ENCODE measurements at regions not wholly inside any gene's neighbourhood (a gene's known extent, or its start where the extent isn't known, plus 50 kb on each side); places are given as distances from the start of the nearest gene placed in this dataset.

DNA sequence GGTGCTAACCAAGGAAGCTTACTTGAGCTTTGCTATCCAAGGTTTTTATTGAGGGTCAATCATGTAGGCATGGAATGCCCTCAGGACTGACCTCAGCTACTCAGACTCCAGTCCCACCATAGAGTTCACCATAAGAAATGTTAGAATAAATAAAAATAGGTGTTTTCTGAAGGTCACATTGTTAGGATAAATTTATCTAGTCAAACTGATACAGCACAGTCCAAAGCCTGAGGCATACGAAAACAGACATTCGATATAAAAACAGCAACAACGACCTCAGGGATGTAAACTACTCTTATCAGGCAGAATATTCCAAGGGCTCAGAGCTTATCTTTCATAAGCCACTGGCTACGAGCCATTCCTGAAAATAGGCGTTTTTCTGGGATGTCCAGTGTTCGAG lies 690.6 kb downstream of the MCTP2 start:
- H3K4me3 ChIP-seq (ENCODE audit: control insufficient read depth, low read depth, low read length), result no peak overlapping the region
- TF ChIP-seq, protein P1, sequence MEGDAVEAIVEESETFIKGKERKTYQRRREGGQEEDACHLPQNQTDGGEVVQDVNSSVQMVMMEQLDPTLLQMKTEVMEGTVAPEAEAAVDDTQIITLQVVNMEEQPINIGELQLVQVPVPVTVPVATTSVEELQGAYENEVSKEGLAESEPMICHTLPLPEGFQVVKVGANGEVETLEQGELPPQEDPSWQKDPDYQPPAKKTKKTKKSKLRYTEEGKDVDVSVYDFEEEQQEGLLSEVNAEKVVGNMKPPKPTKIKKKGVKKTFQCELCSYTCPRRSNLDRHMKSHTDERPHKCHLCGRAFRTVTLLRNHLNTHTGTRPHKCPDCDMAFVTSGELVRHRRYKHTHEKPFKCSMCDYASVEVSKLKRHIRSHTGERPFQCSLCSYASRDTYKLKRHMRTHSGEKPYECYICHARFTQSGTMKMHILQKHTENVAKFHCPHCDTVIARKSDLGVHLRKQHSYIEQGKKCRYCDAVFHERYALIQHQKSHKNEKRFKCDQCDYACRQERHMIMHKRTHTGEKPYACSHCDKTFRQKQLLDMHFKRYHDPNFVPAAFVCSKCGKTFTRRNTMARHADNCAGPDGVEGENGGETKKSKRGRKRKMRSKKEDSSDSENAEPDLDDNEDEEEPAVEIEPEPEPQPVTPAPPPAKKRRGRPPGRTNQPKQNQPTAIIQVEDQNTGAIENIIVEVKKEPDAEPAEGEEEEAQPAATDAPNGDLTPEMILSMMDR (IDR thresholded peaks at IDR 0.05; ENCODE audit: control insufficient read depth, insufficient read depth, low read depth, low read length, missing control alignments), result no peak

DNA sequence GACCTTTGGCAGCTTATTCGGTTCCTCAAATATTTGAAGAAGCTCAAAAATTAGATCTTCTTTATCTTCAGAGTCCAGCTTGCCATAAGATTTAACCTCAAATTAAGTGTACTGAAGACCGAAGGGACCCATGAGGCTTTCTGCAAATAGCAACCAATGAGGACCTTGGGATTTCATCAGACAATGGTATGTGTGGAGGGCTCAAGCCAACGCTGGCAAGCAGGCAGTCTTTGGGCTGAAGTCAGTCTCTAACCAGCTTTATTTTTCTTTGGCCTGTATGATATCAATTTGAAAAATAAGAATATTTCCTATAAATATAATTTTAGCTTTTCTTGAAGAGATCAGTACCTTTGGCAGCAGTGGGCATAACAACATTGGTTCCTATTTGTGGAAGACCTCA lies 692.7 kb downstream of the MCTP2 start:
- TF ChIP-seq, protein P1 (IDR thresholded peaks at IDR 0.05; ENCODE audit: control insufficient read depth, insufficient read depth, low read depth, low read length, missing control alignments), result no peak
- DNase-seq (ENCODE audit: low read depth), result no peak
- no peak overlapping the region for H3K4me3 ChIP-seq (ENCODE audit: control insufficient read depth, low read depth, low read length)

More for the DNA sequence above, 690.6 kb downstream of the MCTP2 start:
- DNase-seq (ENCODE audit: low read depth), result no peak

DNA sequence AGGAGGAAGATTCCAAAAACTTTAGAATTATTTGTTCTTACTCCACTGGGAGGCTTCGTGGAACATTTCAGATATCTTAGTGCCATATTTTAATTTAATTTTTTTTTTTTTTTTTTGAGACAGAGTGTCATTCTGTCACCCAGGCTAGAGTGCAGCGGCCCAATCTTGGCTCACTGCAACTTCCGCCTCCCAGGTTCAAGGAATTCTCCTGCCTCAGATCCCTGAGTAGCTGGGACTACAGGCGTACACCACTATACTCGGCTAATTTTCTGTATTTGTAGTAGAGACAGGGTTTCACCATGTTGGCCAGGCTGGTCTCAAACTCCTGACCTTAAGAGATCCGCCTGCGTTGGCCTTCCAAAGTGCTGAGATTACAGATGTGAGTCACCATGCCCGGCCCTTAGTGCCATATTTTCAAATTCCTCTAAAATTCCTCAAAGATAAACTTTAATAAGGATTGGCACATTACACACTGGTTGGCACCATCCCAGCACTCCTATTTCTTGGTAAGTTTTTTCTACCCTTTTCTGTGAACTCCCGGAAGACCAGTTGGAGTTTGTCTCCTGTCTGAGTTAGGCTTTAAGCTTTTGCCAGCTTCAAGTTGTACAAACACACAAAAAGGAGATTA lies 693.7 kb downstream of the MCTP2 start:
- no peak overlapping the region for H3K4me3 ChIP-seq (ENCODE audit: control insufficient read depth, low read depth, low read length)
- TF ChIP-seq, protein P1 (IDR thresholded peaks at IDR 0.05; ENCODE audit: control insufficient read depth, insufficient read depth, low read depth, low read length, missing control alignments), result no peak
- no peak for DNase-seq (ENCODE audit: low read depth)

DNA sequence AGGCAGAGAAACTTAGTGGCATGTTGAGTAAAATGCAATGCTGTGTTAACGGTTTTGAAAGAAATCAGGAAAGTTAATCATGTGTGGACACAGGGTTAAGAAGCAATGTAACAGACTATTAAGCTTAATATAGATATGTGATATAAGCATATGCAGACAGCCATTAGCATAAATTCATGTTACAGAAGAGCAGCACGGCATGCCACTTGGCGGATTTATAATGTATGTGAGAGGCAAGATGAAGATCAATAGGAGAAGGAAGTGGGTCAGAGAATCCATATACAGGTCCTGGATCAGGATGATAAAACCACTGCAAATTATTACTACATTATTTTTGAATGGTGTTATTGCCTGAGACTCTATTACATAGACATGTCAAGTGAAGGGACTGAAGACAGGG lies 694.3 kb downstream of the MCTP2 start:
- no peak for DNase-seq (ENCODE audit: low read depth)
- TF ChIP-seq, protein P1 (IDR thresholded peaks at IDR 0.05; ENCODE audit: control insufficient read depth, insufficient read depth, low read depth, low read length, missing control alignments), result no peak
- H3K4me3 ChIP-seq (ENCODE audit: control insufficient read depth, low read depth, low read length), result no peak overlapping the region

DNA sequence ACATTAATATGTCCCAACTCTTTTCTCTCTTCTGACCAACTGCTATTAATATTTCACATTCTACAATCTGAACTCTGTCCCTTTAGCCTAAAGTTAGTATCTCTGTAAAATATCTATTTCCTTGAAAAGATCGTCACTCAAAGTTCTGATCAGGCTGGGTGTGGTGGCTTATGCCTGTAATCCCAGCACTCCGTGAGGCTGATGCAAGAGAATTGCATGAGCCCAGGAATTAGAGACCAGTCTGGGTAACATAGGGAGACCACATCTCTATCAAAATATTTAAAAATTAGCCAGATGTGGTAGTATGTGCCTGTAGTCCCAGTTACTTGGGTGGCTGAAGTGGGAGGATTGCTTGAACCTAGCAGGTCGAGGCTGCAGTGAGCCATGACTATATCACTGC lies 695.6 kb downstream of the MCTP2 start:
- TF ChIP-seq, protein P1 (IDR thresholded peaks at IDR 0.05; ENCODE audit: control insufficient read depth, insufficient read depth, low read depth, low read length, missing control alignments), result no peak
- no peak overlapping the region for H3K4me3 ChIP-seq (ENCODE audit: control insufficient read depth, low read depth, low read length)
- DNase-seq (ENCODE audit: low read depth), result no peak

DNA sequence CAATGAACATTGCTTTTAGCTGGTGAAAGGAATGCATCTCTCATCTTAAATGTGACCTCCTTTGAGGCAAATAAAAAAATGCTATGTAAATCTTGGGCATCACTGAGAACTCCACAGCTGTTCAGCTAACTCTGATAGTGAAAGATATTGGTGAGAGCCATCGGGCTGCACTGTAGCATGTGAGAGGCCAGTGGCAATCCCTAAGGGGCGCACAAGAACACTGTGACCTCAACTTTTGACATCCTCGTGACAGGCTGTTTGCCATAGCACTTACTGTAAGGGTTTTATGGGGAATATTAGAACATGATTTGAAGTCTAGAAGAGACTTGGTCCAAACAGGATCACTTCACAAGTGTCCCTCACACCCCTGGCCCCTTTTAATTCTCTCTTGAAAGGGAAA lies 697.9 kb downstream of the MCTP2 start:
- TF ChIP-seq, protein P1 (IDR thresholded peaks at IDR 0.05; ENCODE audit: control insufficient read depth, insufficient read depth, low read depth, low read length, missing control alignments), result no peak
- DNase-seq (ENCODE audit: low read depth), result no peak
- no peak overlapping the region for H3K4me3 ChIP-seq (ENCODE audit: control insufficient read depth, low read depth, low read length)

Data from AG09309 (cell line).